ENCODE measurements at regions not wholly inside any gene's neighbourhood (a gene's known extent, or its start where the extent isn't known, plus 50 kb on each side); places are given as distances from the start of the nearest gene placed in this dataset.
"Not testable (repeated sequence)": the region's sequence is repeated elsewhere in the genome, so short reads cannot be mapped to it uniquely, and the experiment has no call there.

- DNase-seq, result no peak
Measured at GRCh38 chr13:59038824-59039223, 1124.9 kb downstream of the DIAPH3 start.

DNA sequence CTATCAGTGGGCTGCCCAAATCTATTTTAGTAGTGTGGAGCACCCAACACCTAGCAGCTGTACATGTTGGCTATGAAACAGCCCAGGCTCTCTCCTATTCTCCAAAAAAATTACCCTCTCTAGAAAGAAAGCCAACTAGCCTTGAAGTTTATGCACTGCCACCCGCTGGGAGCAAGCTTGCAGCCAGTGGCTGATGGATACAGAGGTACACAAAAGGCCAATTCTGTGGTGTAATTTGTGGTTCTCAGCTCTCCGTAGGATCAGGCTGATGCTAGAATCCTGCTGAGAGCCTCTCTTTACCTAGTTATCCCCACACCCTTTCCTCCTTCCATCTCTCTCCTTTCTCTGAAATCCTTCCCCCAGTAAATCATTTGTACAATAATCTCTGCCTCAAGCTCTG, 1120.7 kb downstream of the DIAPH3 start:
- no peak for DNase-seq

DNA sequence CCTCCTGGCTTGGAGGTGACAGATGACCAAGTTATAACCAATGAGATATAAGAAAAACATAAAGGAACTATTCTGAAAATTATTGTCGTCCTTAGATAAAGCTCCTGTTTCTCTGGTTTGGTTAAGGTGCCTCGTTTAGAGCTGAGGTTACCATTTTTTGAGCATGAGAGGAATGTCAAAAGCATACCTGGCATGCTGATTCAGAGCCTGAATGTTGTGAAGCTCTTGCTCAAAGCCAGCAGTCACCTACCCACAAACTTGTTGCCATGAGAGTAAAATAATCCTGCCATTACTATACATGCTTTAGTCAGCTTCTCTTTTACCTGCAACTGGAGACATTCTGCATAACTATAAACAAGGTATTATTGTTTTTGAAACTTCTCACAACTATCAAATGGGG, 1116.2 kb downstream of the DIAPH3 start:
- DNase-seq, result no peak

GRCh38 chr13:59061621-59062020, 1102.1 kb downstream of the DIAPH3 start:
- DNase-seq, result no peak

DNA sequence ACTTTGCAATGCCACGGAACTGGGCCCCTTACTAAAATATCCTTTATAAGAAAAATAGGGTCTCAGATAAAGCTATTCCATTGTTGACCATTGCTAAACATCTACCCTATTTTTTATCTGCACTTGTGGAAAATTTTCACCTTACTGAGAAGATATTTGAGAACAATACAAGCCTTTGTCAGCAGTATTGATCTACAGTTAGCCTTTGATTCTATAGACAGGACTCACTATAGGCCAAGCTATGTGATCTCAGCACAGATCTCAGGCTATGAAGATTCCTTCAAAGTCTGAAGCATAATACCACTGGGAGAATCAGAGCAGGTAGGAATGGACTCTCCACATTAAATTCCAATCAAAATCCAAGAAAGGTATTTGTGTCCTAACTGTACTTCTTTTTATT, 1099.7 kb downstream of the DIAPH3 start:
- no peak for DNase-seq

DNA sequence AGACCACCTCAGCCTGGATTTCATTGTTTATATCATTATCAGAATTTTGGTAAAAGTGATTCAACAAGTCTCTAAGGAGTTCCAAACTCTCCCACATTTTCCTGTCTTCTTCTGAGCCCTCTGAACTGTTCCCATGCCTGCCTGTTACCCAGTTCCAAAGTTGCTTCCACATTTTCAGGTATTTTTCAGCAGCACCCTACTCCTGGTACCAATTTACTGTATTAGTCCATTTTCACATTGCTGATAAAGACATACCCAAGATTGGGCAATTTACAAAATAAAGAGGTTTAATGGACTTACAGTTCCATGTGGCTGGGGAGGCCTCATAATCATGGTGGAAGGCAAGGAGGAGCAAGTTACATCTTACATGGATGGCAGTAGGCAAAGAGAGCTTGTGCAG, 1087.3 kb downstream of the DIAPH3 start:
- DNase-seq, result not testable (repeated sequence)

GRCh38 chr13:59086147-59086546, 1077.6 kb downstream of the DIAPH3 start:
- no peak for DNase-seq

DNA sequence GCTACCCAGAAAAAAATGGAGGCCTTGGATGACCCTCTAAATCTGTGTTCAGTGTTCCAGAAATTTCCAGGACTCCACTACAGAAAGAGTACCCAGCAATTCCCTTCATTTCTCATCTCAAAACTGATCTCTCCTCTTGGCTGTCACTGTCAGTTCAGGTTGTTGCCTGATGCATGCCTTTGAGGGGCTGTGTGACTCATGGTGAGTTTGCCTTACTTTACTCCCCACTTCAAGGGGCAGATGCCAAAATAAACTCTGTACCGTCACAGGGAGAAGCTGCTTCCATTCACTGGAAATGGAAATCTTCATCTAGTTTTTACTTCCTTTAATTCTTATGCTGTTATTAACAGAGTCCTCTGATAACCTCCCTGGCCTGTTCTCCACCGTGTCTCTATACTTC, 1075.0 kb downstream of the DIAPH3 start:
- DNase-seq, result no peak

- DNase-seq, result no peak
Measured at GRCh38 chr13:59094181-59094580, 1069.5 kb downstream of the DIAPH3 start.

DNA sequence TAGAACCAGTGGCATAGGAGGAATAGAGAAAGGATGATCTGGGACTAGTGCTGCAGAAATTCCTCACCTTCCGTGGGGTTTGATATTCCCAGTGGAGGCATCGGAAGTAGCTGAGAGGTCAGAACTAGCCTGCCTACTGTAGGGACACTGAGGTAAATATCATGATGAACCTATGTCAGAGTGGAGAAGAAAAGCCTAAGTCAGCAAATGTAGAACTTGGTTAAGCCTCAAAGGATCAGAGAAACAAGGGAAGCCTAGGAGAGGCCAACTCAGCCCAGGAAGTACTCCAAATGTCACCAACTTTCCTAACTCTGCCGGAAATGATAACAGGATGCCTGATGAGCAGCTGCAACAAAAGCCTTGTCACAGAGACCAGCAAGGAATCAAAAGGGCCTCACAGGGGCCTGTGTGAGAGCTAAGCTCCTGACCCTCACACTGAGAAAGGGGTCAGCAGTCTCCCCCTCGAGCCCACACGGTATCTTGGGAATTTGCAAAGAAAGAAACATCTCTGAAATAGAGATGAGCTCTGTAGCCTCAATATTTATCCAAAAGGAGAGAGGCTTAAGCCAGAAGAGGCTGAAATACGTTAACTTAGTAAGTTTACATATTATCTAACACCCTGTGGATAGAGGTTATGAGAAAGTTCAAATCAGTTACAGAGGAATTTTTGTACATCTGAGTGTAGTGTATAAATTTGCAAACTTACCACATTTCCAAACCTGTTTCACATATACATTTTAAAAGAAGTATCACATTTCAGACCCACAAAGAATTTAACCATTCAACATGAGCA, 1064.3 kb downstream of the DIAPH3 start:
- no peak for DNase-seq

GRCh38 chr13:59103004-59103768, 1060.5 kb downstream of the DIAPH3 start:
- no peak for DNase-seq

DNA sequence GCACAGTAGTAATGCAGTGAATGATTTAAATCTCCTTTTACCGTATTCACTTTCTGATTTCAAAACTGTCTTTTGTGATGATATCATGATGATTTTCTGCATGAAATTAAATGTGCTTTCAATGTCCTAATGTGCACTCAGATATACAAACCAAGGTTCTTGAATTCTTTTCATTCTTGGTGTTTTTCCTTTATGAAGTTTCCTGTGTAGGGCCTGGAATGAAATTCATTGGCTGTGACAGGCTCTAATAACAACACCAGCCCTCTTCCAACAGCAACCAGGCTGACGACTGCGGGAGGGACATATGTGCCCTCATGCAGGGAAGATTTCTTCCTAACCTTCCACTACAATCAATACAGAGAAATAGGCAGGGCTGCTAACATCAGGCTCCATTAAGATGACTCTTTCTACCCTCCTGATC, 1052.0 kb downstream of the DIAPH3 start:
- no peak for DNase-seq

- no peak for DNase-seq
Measured at GRCh38 chr13:59112221-59112718, 1051.5 kb downstream of the DIAPH3 start.

DNA sequence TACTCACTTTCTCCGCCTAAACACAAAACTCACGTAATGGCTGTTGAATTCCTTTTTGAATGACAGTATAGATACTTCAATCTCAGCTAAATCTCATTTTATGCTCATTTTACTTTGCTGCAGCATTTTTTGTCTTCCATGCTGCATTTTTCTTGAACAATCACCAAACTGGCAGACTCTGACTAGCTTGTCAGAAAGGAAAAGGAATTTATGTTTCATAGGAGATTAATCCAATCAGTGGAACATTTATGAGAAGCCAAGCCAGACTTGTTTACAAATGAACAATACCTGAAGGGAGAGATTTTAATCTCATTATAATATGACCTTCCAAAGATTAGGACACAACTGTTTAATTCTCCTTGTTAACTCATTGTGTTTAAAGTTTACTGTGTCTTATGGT, 1044.3 kb downstream of the DIAPH3 start:
- DNase-seq, result no peak

DNA sequence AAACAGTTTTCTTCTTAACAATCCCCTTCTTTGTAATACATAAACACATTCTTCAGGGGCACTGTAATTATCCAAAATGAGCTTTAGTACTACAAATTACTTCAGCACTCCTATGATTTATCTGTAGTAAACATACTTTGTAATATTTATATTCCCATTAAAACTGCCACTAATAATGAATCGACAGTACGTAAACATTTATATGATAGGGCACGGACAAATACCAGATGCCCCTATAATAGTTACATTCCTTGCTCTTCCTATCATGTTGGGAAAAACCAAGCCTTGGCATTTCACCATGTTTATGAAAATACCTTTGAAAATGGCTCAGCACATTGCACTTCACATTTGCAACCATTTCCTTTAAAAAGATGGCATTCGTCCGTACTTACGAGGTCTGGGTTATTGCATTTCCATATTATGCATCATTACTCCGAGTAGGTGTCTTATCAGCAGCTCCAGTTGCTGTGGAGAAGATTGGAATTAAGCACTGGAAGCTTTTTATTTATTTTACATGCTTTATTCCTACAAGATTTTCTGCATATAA, 1043.4 kb downstream of the DIAPH3 start:
- no peak for DNase-seq

- no peak for DNase-seq
Measured at GRCh38 chr13:59121507-59121906, 1042.2 kb downstream of the DIAPH3 start.

DNA sequence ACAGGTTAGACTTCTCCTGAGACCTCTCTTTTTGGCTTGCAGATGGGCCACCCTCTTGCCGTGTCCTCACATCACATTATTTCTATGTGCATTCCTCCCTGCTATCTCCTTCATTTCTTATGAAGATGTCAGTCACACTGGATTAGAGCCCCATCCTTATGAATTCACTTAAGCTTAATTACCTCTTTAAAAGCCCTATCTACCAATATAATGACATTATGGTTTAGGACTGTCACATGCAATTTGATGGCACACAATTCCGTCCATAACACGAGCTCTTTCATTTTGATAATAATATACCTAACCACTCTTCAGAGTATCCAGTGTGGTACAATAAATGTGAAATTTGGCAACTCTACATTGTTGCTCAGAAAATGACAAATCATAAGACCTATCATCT, 1037.3 kb downstream of the DIAPH3 start:
- no peak for DNase-seq

DNA sequence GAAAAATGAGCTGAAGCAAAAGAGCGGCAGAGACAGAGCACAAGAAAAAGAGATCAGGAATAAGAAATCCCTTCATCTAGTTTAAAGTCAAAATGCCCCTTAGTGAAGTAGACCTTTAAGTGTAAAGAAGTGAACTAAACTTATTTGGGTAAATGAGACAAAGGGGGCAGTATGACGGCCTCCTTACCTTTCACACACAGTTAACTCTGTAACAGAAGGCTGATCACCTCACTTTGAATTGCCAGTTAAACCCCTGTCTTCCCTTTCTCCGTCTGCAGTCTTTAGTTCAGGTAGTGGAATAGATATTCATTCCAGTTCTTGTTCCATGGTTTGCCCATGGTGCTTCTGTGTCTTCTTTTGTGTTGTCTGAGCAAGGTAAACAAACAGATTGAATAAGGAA, 1029.8 kb downstream of the DIAPH3 start:
- no peak for DNase-seq

DNA sequence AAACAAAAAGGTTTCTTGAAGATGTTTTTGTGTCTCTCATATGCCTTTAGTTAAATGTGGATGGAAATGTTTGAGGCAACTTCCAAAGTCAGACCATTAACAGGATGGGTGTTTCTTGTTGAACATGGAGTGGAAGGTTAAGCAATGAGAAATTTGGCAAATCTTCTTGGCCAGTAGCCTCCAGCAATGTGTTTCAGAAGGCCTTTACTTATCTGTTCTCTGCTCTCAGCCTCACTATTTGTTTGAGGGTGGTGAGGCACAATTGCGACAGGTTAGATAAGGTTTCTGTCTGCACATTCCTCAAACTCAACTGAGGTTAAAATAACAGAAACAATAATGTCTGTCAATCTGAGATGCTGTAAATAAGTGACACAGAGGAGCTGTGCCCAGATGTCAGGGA, 1019.0 kb downstream of the DIAPH3 start:
- DNase-seq, result no peak

GRCh38 chr13:59145381-59145780, 1018.3 kb downstream of the DIAPH3 start:
- DNase-seq, result no peak

DNA sequence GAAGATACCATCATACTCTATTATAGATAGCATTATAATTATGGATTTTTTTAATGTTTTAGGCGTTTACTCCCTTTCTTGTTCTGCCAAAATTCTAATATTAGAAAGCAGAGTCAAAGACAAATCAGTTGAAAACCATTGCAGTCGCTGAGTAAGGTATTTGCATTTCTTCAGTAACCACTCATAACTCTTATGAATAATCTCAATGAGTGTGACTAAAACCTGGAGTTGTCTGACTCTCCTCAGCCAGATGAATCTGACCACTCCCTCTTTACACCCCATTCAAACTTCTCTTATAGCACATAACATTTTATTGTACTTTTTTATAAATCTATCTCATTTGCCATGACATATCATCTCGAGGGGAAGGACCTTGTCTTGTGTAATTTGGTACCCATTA, 1006.5 kb downstream of the DIAPH3 start:
- no peak for DNase-seq

DNA sequence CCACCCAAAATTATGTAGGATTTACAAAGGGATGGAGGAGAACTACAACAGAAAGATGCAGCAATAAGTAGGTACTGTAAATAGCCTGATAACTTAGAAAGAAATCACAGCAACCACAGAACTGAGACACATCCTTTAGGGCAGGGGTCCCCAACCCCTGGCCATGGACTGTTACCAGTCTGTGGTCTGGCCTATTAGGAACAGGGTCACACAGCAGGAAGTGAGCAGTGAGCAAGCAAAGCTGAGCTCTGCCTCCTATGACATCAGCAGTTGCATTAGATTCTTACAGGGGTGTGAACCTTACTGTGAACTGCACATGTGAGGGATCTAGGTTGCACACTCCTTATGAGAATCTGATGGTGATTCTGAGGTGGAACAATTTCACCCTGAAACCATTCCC, 997.6 kb downstream of the DIAPH3 start:
- no peak for DNase-seq

DNA sequence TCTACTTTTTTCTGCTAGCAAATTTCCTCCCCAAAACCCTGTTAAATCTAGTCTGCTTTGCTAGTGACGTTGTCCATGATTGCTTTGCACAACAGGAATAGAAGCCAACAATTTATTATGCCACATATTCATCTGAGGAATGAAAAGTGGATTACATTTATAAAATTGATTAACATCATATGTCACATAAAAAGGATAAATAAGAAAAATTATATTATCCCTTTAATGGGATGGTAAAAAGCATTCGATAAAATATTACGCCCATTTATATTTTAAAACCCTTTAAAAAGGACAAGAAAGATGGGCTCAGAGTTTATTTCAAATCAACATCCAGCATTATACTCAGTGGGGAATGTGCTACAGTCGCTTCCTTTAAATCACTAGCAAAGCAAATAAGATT, 991.7 kb downstream of the DIAPH3 start:
- DNase-seq, result no peak

DNA sequence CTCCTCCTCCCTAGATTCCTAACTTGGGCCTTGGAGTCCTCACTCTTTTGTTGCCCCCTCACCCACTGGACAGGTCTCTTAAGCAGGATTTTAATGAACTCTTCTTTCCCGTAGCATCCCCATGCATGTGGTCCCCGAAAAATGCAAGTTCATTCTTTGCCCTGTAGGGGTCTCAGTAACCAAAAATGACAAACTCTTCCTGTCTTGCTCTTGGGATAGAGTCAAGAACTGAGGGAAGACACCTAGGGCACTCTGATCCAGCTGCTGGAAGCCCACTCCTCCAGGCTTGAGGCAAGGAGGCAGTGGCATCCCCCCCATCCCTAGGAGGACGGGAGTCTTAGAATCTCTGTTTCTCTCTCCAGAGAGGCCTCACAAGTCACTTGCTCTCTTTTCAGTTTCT, 987.0 kb downstream of the DIAPH3 start:
- no peak for DNase-seq
